CD4-positive, alpha-beta memory T cell (primary cell): ENCODE measurements at regions not wholly inside any gene's neighbourhood (a gene's known extent, or its start where the extent isn't known, plus 50 kb on each side); places are given as distances from the start of the nearest gene placed in this dataset.

Experiments used
- CTCF ChIA-PET: fragments of 350-600 bp; sonication (Branson Sonifier 250); formaldehyde crosslinking; loops from one replicate; lab custom pipeline; 2021; ENCODE audit warnings: inconsistent platforms; ENCODE audit not compliant: partially characterized antibody; lab: Charles Lee
- POLR2A ChIA-PET: fragments of 350-600 bp; sonication (Branson Sonifier 250); formaldehyde crosslinking; loops from one replicate; lab custom pipeline; 2021; ENCODE audit not compliant: partially characterized antibody; lab: Charles Lee
- DNase-seq, 5 donors: peaks; one replicate each; pipeline versions ENCODE4 v3.0.0 to v3.0.0-alpha.2; 2020 to 2022; ENCODE audit warnings: mixed read lengths in 1 of 5
- H3K27ac ChIP-seq: one replicate; pipeline ENCODE4 v1.7.0; 2013; ENCODE audit warnings: low read depth, low read length
- H3K27me3 ChIP-seq: 2 replicates; pipeline ENCODE4 v1.7.0; 2013; ENCODE audit warnings: mild to moderate bottlenecking, low read length, moderate library complexity; ENCODE audit not compliant: insufficient read depth
- H3K36me3 ChIP-seq: 2 replicates; pipeline ENCODE4 v1.7.0; 2013; ENCODE audit warnings: mild to moderate bottlenecking, low read length, moderate library complexity; ENCODE audit not compliant: insufficient read depth
- H3K4me1 ChIP-seq: 2 replicates; pipeline ENCODE4 v1.7.0; 2013; ENCODE audit warnings: mild to moderate bottlenecking, low read length, moderate library complexity; ENCODE audit not compliant: insufficient read depth
- H3K4me3 ChIP-seq, 2 donors: one replicate each; pipeline ENCODE4 v1.7.0; 2013; ENCODE audit warnings: low read length in 2 of 2, mild to moderate bottlenecking in 1 of 2
- H3K9me3 ChIP-seq, 2 donors: one replicate each; pipeline ENCODE4 v1.7.0; 2013; ENCODE audit warnings: low read length in 2 of 2, control low read depth in 1 of 2; ENCODE audit not compliant: control insufficient read depth in 1 of 2
- H3K27ac Mint-ChIP-seq, 7 donors: one replicate each; pipeline ENCODE4 v1.8.0; 2020 to 2021; ENCODE audit warnings: mixed read lengths in 7 of 7, mild to moderate bottlenecking in 6 of 7, inconsistent platforms in 3 of 7, moderate library complexity in 3 of 7
- H3K27me3 Mint-ChIP-seq, 2 donors: one replicate each; pipeline ENCODE4 v1.8.0; 2020 to 2021; ENCODE audit warnings: mixed read lengths in 2 of 2
- H3K36me3 Mint-ChIP-seq, 2 donors: one replicate each; pipeline ENCODE4 v1.8.0; 2020 to 2021; ENCODE audit warnings: mixed read lengths in 2 of 2, inconsistent platforms in 1 of 2, mild to moderate bottlenecking in 1 of 2
- H3K4me1 Mint-ChIP-seq, 4 donors: one replicate each; pipeline ENCODE4 v1.8.0; 2020 to 2021; ENCODE audit warnings: mixed read lengths in 4 of 4, mild to moderate bottlenecking in 1 of 4
- H3K4me3 Mint-ChIP-seq, 8 donors: one replicate each; pipeline ENCODE4 v1.8.0; 2020 to 2021; ENCODE audit warnings: mixed read lengths in 8 of 8, mild to moderate bottlenecking in 7 of 8, moderate library complexity in 6 of 8, inconsistent platforms in 3 of 8
- H3K9me3 Mint-ChIP-seq, 8 donors: one replicate each; pipeline ENCODE4 v1.8.0; 2020 to 2021; ENCODE audit warnings: mixed read lengths in 8 of 8, mild to moderate bottlenecking in 5 of 8, inconsistent platforms in 3 of 8, moderate library complexity in 1 of 8
- intact Hi-C: fragments of 100-400 bp; cut with micrococcal nuclease; formaldehyde crosslinking; loops from one replicate; pipeline ENCODE4 v1.15.1; 2023

- CTCF ChIA-PET: no interaction called here
- H3K27me3 ChIP-seq: no peaks in the 10 kb centered on the region
- POLR2A ChIA-PET: no interaction called here
- no peak for DNase-seq
- Mint-ChIP-seq H3K27me3 (no peaks in the 10 kb centered on the region), H3K4me3 (no peak overlapping the region), H3K9me3 (peaks cover 0 to 7% (median under 1%) of the 10 kb centered on the region in 8 donors), H3K36me3 (no peaks in the 10 kb centered on the region), H3K27ac (no peak overlapping the region), H3K4me1 (no peaks in the 10 kb centered on the region)
- no peaks in the 10 kb centered on the region for H3K4me1 ChIP-seq
- intact Hi-C loops: no loop called here
- no peak overlapping the region for H3K27ac ChIP-seq
- no peaks in the 10 kb centered on the region for H3K9me3 ChIP-seq
- no peak overlapping the region for H3K4me3 ChIP-seq
- H3K36me3 ChIP-seq: no peaks in the 10 kb centered on the region
These were observed 390.4 kb downstream of the SH3GL2 start for GRCh38 chr9:17969232-17969631.

GRCh38 chr9:17970277-17970676 is 391.4 kb downstream of the SH3GL2 start:
- Mint-ChIP-seq H3K27ac (no peak overlapping the region), H3K36me3 (no peaks in the 10 kb centered on the region), H3K9me3 (peaks cover 0 to 10% (median 4%) of the 10 kb centered on the region in 8 donors), H3K27me3 (no peaks in the 10 kb centered on the region), H3K4me1 (no peaks in the 10 kb centered on the region), H3K4me3 (no peak overlapping the region)
- CTCF ChIA-PET: no interaction called here
- intact Hi-C loops: no loop called here
- no peaks in the 10 kb centered on the region for H3K9me3 ChIP-seq
- H3K27ac ChIP-seq: no peak overlapping the region
- no peak for DNase-seq
- POLR2A ChIA-PET: no interaction called here
- no peaks in the 10 kb centered on the region for H3K27me3 ChIP-seq
- no peaks in the 10 kb centered on the region for H3K36me3 ChIP-seq
- no peaks in the 10 kb centered on the region for H3K4me1 ChIP-seq
- H3K4me3 ChIP-seq: no peak overlapping the region

DNA sequence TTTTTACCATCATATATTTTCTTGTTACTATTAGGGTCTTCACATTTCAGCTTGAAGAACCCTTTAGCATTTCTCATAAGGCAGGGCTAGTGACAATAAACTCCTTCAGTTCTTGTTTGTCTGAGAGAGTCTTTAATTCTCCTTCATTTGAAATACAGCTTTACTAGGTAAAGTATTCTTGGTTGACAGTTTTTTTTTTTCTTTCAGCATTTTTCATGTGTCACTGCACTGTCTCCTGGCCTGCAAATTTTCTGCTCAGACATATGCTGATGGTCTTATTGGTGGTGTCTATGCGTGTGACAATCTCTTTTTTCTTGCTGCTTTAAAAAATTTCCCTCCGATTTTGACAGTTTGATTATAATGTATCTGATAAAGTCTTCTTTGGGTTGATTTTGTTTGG is 399.9 kb downstream of the SH3GL2 start:
- Mint-ChIP-seq H3K4me3 (no peak overlapping the region), H3K36me3 (peaks cover 0 to 6% of the 10 kb centered on the region in 2 donors), H3K27ac (no peak overlapping the region), H3K4me1 (no peaks in the 10 kb centered on the region), H3K9me3 (peaks cover 6 to 50% (median 40%) of the 10 kb centered on the region in 8 donors), H3K27me3 (no peaks in the 10 kb centered on the region)
- Histone ChIP-seq H3K9me3 (peaks cover 0 to 4% of the 10 kb centered on the region in 2 donors), H3K4me1 (no peaks in the 10 kb centered on the region), H3K36me3 (no peaks in the 10 kb centered on the region), H3K4me3 (no peak overlapping the region), H3K27ac (no peak overlapping the region), H3K27me3 (no peaks in the 10 kb centered on the region)
- POLR2A ChIA-PET: no interaction called here
- no peak for DNase-seq
- CTCF ChIA-PET: no interaction called here
- intact Hi-C loops: no loop called here

- H3K36me3 ChIP-seq: no peaks in the 10 kb centered on the region
- H3K27me3 Mint-ChIP-seq: no peaks in the 10 kb centered on the region
- no peaks in the 10 kb centered on the region for H3K9me3 ChIP-seq
- no peak overlapping the region for H3K4me3 Mint-ChIP-seq
- H3K27ac Mint-ChIP-seq: no peak overlapping the region
- H3K4me1 Mint-ChIP-seq: no peaks in the 10 kb centered on the region
- no peak overlapping the region for H3K27ac ChIP-seq
- DNase-seq: no peak
- intact Hi-C loops: no loop called here
- ChIA-PET CTCF (no interaction called here), POLR2A (no interaction called here)
- H3K27me3 ChIP-seq: no peaks in the 10 kb centered on the region
- no peaks in the 10 kb centered on the region for H3K36me3 Mint-ChIP-seq
- no peaks in the 10 kb centered on the region for H3K4me1 ChIP-seq
- H3K9me3 Mint-ChIP-seq: peaks cover 0 to 6% (median 3%) of the 10 kb centered on the region in 8 donors
- no peak overlapping the region for H3K4me3 ChIP-seq
These were observed 407.7 kb downstream of the SH3GL2 start for GRCh38 chr9:17986595-17986994.

GRCh38 chr9:17987189-17987588 is 408.3 kb downstream of the SH3GL2 start:
- H3K9me3 Mint-ChIP-seq: peaks cover 0 to 3% (median under 1%) of the 10 kb centered on the region in 8 donors
- H3K36me3 ChIP-seq: no peaks in the 10 kb centered on the region
- CTCF ChIA-PET: no interaction called here
- intact Hi-C loops: no loop called here
- no peaks in the 10 kb centered on the region for H3K27me3 ChIP-seq
- no peak overlapping the region for H3K4me3 ChIP-seq
- H3K27ac Mint-ChIP-seq: no peak overlapping the region
- no peaks in the 10 kb centered on the region for H3K4me1 Mint-ChIP-seq
- no peaks in the 10 kb centered on the region for H3K9me3 ChIP-seq
- POLR2A ChIA-PET: no interaction called here
- DNase-seq: no peak
- no peak overlapping the region for H3K4me3 Mint-ChIP-seq
- no peaks in the 10 kb centered on the region for H3K4me1 ChIP-seq
- H3K27ac ChIP-seq: no peak overlapping the region
- no peaks in the 10 kb centered on the region for H3K36me3 Mint-ChIP-seq
- no peaks in the 10 kb centered on the region for H3K27me3 Mint-ChIP-seq

GRCh38 chr9:17988489-17988888 is 409.6 kb downstream of the SH3GL2 start:
- Mint-ChIP-seq H3K4me3 (no peak overlapping the region), H3K27me3 (no peaks in the 10 kb centered on the region), H3K36me3 (no peaks in the 10 kb centered on the region), H3K27ac (no peak overlapping the region), H3K4me1 (no peaks in the 10 kb centered on the region), H3K9me3 (peaks cover 0 to 5% (median 0%) of the 10 kb centered on the region in 8 donors)
- H3K4me3 ChIP-seq: no peak overlapping the region
- intact Hi-C loops: no loop called here
- H3K4me1 ChIP-seq: no peaks in the 10 kb centered on the region
- H3K9me3 ChIP-seq: no peaks in the 10 kb centered on the region
- H3K36me3 ChIP-seq: no peaks in the 10 kb centered on the region
- CTCF ChIA-PET: no interaction called here
- no peaks in the 10 kb centered on the region for H3K27me3 ChIP-seq
- POLR2A ChIA-PET: no interaction called here
- no peak overlapping the region for H3K27ac ChIP-seq
- no peak for DNase-seq

DNA sequence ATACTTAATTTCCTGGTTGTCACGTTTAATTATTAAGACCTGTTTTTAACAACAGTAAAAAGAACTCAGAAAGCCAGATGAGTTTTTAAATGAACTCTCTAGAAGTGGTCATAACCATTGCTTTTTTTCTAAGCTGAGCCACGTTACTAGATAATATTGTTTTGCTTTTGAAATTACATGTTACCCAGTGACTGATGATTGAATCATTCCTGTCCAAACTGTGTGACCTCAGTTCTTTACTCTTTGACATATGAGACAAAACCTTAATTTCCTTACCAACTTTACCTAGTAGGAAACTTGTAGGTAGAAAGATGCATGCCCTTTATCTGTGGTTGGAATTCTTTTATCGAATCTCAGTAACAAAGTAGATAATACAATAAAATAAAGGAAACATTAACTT is 411.7 kb downstream of the SH3GL2 start:
- intact Hi-C loops: no loop called here
- Histone ChIP-seq H3K27ac (no peak overlapping the region), H3K36me3 (no peaks in the 10 kb centered on the region), H3K4me3 (no peak overlapping the region), H3K27me3 (no peaks in the 10 kb centered on the region), H3K9me3 (no peaks in the 10 kb centered on the region), H3K4me1 (no peaks in the 10 kb centered on the region)
- ChIA-PET POLR2A (no interaction called here), CTCF (no interaction called here)
- Mint-ChIP-seq H3K4me1 (no peaks in the 10 kb centered on the region), H3K4me3 (no peak overlapping the region), H3K36me3 (no peaks in the 10 kb centered on the region), H3K27ac (no peak overlapping the region), H3K27me3 (no peaks in the 10 kb centered on the region), H3K9me3 (peaks cover 0 to 5% (median 1%) of the 10 kb centered on the region in 8 donors)
- DNase-seq: no peak

DNA sequence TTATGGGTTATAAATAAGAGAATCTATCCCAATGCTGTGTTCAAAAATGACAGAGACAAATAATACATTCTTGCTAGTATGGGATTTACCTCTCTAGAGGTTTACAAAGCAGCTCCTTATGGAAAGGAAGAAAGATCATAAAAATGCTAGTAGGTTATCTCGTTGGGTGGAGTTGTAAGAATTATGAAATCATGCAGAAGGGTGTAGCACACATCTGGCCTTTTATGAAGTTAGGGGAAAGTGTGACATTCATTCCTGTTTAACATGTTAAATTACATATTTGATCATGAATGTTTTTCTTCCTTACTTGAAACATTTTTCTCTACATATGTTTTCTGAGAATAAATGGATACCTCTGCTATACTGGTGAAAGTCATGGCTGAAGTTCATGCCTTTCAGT is 414.2 kb downstream of the SH3GL2 start:
- no peak overlapping the region for H3K4me3 Mint-ChIP-seq
- no peaks in the 10 kb centered on the region for H3K27me3 Mint-ChIP-seq

More for the DNA sequence above, 414.2 kb downstream of the SH3GL2 start:
- no peak for DNase-seq
- no peak overlapping the region for H3K4me3 ChIP-seq
- POLR2A ChIA-PET: no interaction called here
- H3K27me3 ChIP-seq: no peaks in the 10 kb centered on the region
- no peaks in the 10 kb centered on the region for H3K4me1 Mint-ChIP-seq
- no peaks in the 10 kb centered on the region for H3K4me1 ChIP-seq
- CTCF ChIA-PET: no interaction called here
- H3K9me3 ChIP-seq: no peaks in the 10 kb centered on the region
- H3K36me3 Mint-ChIP-seq: no peaks in the 10 kb centered on the region
- no peak overlapping the region for H3K27ac ChIP-seq
- intact Hi-C loops: no loop called here
- H3K27ac Mint-ChIP-seq: no peak overlapping the region
- peaks cover 0 to 7% (median 2%) of the 10 kb centered on the region in 8 donors for H3K9me3 Mint-ChIP-seq
- H3K36me3 ChIP-seq: no peaks in the 10 kb centered on the region
